GM12878 (cell line): ENCODE measurements at regions not wholly inside any gene's neighbourhood (a gene's known extent, or its start where the extent isn't known, plus 50 kb on each side); places are given as distances from the start of the nearest gene placed in this dataset.

Experiments
- ATAC-seq: fragments of 200-7000 bp; cut with Tn5 transposase; 3 replicates; pipeline ENCODE4 v1.9.1; 2020; ENCODE audit warnings: mild to moderate bottlenecking, moderate library complexity
- BruUV-seq: library from RNA; stranded (reverse); fragments of 400-500 nt; replicated peaks from 2 replicates; lab custom pipeline; 2021; lab: Mats Ljungman, UMichigan
- CTCF ChIA-PET: fragments of 300-600 bp; sonication (Branson Sonifier 250); formaldehyde crosslinking; extraction: SDS; loops from one replicate; lab custom pipeline; 2021; ENCODE audit warnings: inconsistent platforms; lab: Yijun Ruan, JAX
- POLR2A ChIA-PET: fragments of 350-600 bp; formaldehyde crosslinking; extraction: SDS; loops from one replicate; lab custom pipeline; 2021; ENCODE audit warnings: inconsistent platforms; lab: Charles Lee
- RAD21 ChIA-PET: fragments of 300-600 bp; sonication (Branson Sonifier 250); formaldehyde crosslinking; loops from one replicate; lab custom pipeline; 2023; ENCODE audit warnings: antibody characterized with exemption; ENCODE audit not compliant: unreplicated experiment; lab: Charles Lee
- SMC1A ChIA-PET: fragments of 300-600 bp; sonication (Branson Sonifier 250); formaldehyde crosslinking; loops from one replicate; lab custom pipeline; 2023; ENCODE audit not compliant: unreplicated experiment, uncharacterized antibody; lab: Charles Lee
- DNase-seq: peaks from one replicate; pipeline ENCODE4 v3.0.0-alpha.2; 2011; ENCODE audit warnings: low read depth, low spot score
- FAIRE-seq: peaks from 3 replicates; lab custom pipeline; 2011; peaks lifted over from hg19 to GRCh38; lab: Jason Lieb, UNC
- H2AFZ ChIP-seq: 2 replicates; pipeline ENCODE4 v1.6.0; 2011; ENCODE audit warnings: low read depth, low read length, control low read depth; ENCODE audit not compliant: control insufficient read depth
- H3K27ac ChIP-seq: 2 replicates; pipeline ENCODE4 v1.5.1; 2011; ENCODE audit warnings: control low read depth; ENCODE audit not compliant: control insufficient read depth, insufficient read depth
- H3K27me3 ChIP-seq, 2 experiments: replicated peaks in 1 of 2; 2 replicates each; pipeline versions ENCODE4 v1.6.0 to v1.6.1; 2011; ENCODE audit warnings: low read length in 1 of 2; ENCODE audit not compliant: control insufficient read depth in 2 of 2, insufficient read depth in 2 of 2
- H3K36me3 ChIP-seq, 2 experiments: 2 replicates each; pipeline ENCODE4 v1.5.1; 2011; ENCODE audit warnings: low read length in 1 of 2; ENCODE audit not compliant: control insufficient read depth in 2 of 2, insufficient read depth in 2 of 2
- H3K4me1 ChIP-seq: 2 replicates; pipeline ENCODE4 v1.6.1; 2011; ENCODE audit warnings: mild to moderate bottlenecking, low read length, moderate library complexity, mixed read lengths; ENCODE audit not compliant: control insufficient read depth, insufficient read depth
- H3K4me2 ChIP-seq: 2 replicates; pipeline ENCODE4 v1.6.0; 2011; ENCODE audit warnings: control low read depth; ENCODE audit not compliant: control insufficient read depth, insufficient read depth
- H3K4me3 ChIP-seq: fragments of 200-600 bp; sonication (generic); 2 replicates; pipeline ENCODE4 v1.5.1; 2016
- H3K79me2 ChIP-seq: 2 replicates; pipeline ENCODE4 v1.6.0; 2011; ENCODE audit warnings: low read length; ENCODE audit not compliant: control insufficient read depth, insufficient read depth
- H3K9ac ChIP-seq: 2 replicates; pipeline ENCODE4 v1.8.0; 2011; ENCODE audit warnings: low read length, control low read depth, mixed read lengths; ENCODE audit not compliant: control insufficient read depth, insufficient read depth
- H3K9me3 ChIP-seq: replicated peaks from 3 replicates; pipeline ENCODE4 v1.5.1; 2011; ENCODE audit warnings: mild to moderate bottlenecking, low read length; ENCODE audit not compliant: control insufficient read depth, insufficient read depth
- H4K20me1 ChIP-seq: 2 replicates; pipeline ENCODE4 v1.6.0; 2011; ENCODE audit not compliant: control insufficient read depth, insufficient read depth
- BCL11A ChIP-seq: IDR thresholded peaks from 2 replicates; pipeline ENCODE4 v1.6.1; 2011; ENCODE audit warnings: low read depth, low read length
- BMI1 ChIP-seq: fragments of 450-650 bp; IDR thresholded peaks from 2 replicates; pipeline ENCODE4 v1.6.1; 2016; ENCODE audit warnings: mild to moderate bottlenecking, moderate library complexity, borderline replicate concordance
- ESRRA ChIP-seq: IDR thresholded peaks from 2 replicates; pipeline ENCODE4 v1.6.1; 2012; ENCODE audit warnings: mild to moderate bottlenecking, low read length, improper control_type of control experiment
- IKZF2 ChIP-seq, 2 experiments: fragments of 450-650 bp; IDR thresholded peaks; 2 replicates each; pipeline ENCODE4 v1.6.1; 2017; ENCODE audit warnings: mild to moderate bottlenecking in 2 of 2, moderate library complexity in 2 of 2
- KDM1A ChIP-seq: fragments of 200-600 bp; sonication (generic); IDR thresholded peaks from 2 replicates; pipeline ENCODE4 v1.6.1; 2016; ENCODE audit warnings: borderline replicate concordance
- MTA3 ChIP-seq: IDR thresholded peaks from 2 replicates; pipeline ENCODE4 v1.6.1; 2012; ENCODE audit warnings: low read length, inconsistent platforms, borderline replicate concordance
- NFIC ChIP-seq: IDR thresholded peaks from 2 replicates; pipeline ENCODE4 v1.6.1; 2012; ENCODE audit warnings: low read depth, mild to moderate bottlenecking, inconsistent platforms, low read length, moderate library complexity
- SPI1 ChIP-seq: IDR thresholded peaks from 2 replicates; pipeline ENCODE4 v1.6.1; 2011; ENCODE audit warnings: low read depth, mild to moderate bottlenecking, low read length, moderate library complexity, borderline replicate concordance; ENCODE audit not compliant: insufficient read depth
- SUPT20H ChIP-seq: IDR thresholded peaks from 2 replicates; pipeline ENCODE4 v1.6.1; 2011; ENCODE audit warnings: low read depth, mild to moderate bottlenecking, low read length, moderate library complexity, borderline replicate concordance; ENCODE audit not compliant: control insufficient read depth
- WGBS: methylation state at CpG from one replicate; pipeline ENCODE4 v1.1.6; 2016; ENCODE audit warnings: low lambda C conversion rate; ENCODE audit not compliant: insufficient replicate concordance, insufficient coverage; ENCODE audit errors: missing lambda C conversion rate; 5-methylcytosine and 5-hydroxymethylcytosine counted together
- in situ Hi-C: fragments of 300-500 bp; cut with MboI; formaldehyde crosslinking; loops from 9 replicates; pipeline ENCODE4 v1.14.3; 2018; ENCODE audit warnings: mixed read lengths
- intact Hi-C: fragments of 100-400 bp; cut with micrococcal nuclease; formaldehyde crosslinking; loops from one replicate; pipeline ENCODE4 v1.14.2; 2022; ENCODE audit not compliant: unreplicated experiment
- TF ChIP-seq, protein P1 (sequence below): fragments of 450-650 bp; IDR thresholded peaks from 2 replicates; pipeline ENCODE4 v1.6.1; 2014; ENCODE audit warnings: mild to moderate bottlenecking
- TF ChIP-seq, protein P2 (sequence below): IDR thresholded peaks from 2 replicates; pipeline ENCODE4 v1.6.1; 2012; ENCODE audit warnings: low read length, inconsistent platforms
- TF ChIP-seq, protein P3 (sequence below): fragments of 450-650 bp; IDR thresholded peaks from 2 replicates; pipeline ENCODE4 v1.6.1; 2017; ENCODE audit warnings: mild to moderate bottlenecking, moderate library complexity
- TF ChIP-seq, protein P4 (sequence below): fragments of 450-650 bp; IDR thresholded peaks from 2 replicates; pipeline ENCODE4 v1.6.1; 2016; ENCODE audit warnings: mild to moderate bottlenecking, moderate library complexity, borderline replicate concordance

DNA sequence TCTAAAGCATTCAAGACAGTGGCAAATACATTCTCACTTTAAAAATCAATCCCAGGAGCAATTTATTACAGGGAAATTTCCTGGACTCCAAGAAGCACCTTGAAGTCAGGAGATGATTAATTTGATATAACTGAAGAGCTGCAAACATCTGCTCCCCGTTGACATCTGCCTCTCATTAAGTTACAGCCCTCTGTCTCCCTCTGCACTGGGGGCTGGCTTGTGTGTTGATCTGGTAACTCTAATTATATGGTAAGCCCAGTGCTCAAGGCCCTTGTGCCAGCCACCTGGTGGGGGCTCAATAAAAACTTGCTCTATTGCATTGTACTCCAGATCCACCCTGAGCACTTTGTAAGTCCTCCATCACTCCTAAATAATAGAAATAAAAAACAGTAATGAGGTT is 131.1 kb upstream of the ZNF462 start (continued):
- TF ChIP-seq, protein P1, sequence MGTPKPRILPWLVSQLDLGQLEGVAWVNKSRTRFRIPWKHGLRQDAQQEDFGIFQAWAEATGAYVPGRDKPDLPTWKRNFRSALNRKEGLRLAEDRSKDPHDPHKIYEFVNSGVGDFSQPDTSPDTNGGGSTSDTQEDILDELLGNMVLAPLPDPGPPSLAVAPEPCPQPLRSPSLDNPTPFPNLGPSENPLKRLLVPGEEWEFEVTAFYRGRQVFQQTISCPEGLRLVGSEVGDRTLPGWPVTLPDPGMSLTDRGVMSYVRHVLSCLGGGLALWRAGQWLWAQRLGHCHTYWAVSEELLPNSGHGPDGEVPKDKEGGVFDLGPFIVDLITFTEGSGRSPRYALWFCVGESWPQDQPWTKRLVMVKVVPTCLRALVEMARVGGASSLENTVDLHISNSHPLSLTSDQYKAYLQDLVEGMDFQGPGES = no peak
- no peak for TF ChIP-seq SPI1
- no peak for TF ChIP-seq BMI1
- no peak for TF ChIP-seq KDM1A
- TF ChIP-seq SUPT20H = no peak
- TF ChIP-seq, protein P2, sequence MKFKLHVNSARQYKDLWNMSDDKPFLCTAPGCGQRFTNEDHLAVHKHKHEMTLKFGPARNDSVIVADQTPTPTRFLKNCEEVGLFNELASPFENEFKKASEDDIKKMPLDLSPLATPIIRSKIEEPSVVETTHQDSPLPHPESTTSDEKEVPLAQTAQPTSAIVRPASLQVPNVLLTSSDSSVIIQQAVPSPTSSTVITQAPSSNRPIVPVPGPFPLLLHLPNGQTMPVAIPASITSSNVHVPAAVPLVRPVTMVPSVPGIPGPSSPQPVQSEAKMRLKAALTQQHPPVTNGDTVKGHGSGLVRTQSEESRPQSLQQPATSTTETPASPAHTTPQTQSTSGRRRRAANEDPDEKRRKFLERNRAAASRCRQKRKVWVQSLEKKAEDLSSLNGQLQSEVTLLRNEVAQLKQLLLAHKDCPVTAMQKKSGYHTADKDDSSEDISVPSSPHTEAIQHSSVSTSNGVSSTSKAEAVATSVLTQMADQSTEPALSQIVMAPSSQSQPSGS = no peak
- TF ChIP-seq NFIC = no peak
- TF ChIP-seq, all 136 proteins: peak for 0

DNA sequence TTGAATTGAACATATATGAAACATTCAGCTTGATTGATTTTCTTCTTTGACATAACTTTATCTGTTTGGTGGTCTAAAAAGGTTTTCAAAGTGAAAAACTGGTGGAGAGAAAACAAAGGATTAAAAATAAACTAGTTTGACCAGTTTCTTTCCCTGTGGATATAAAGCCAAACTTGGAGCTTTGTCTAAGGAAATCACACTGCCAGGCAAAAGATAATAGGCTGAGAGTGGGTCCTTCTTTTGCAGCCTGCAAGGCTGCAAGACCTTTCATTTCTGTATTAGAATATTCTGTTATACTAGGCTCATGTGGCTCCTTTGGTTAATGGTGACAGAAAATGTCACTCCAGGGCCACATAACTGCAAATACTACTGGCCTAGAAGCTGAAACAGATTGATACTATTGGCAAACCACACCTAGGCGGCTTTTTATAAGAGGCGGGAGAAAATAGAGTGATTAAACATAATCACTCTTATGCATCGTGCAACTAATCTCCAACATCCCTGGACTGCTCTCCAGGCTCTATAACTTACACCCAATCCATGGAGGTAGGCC is 129.1 kb upstream of the ZNF462 start:
- Histone ChIP-seq H3K9me3 (no peaks in the 10 kb centered on the region), H3K4me2 (no peak overlapping the region), H3K79me2 (no peaks in the 10 kb centered on the region), H2AFZ (no peak overlapping the region), H4K20me1 (no peaks in the 10 kb centered on the region), H3K27ac (no peak overlapping the region), H3K9ac (no peak overlapping the region), H3K27me3 (no peaks in the 10 kb centered on the region), H3K4me3 (no peak overlapping the region), H3K4me1 (no peaks in the 10 kb centered on the region), H3K36me3 (no peaks in the 10 kb centered on the region)
- ATAC-seq (no peak), DNase-seq (no peak), FAIRE-seq (no peak)
- POLR2A ChIA-PET = no interaction called here
- intact Hi-C loops = no loop called here
- in situ Hi-C loops = no loop called here
- CTCF ChIA-PET = interaction anchor here (0.7 to 1.1 kb wide), 2 partner anchors 17 to 470 kb away, joined by 3 read pairs; no protein-coding TSS in a partner anchor
- SMC1A ChIA-PET = interaction anchor here (1.0 to 1.3 kb wide), 2 partner anchors 10 to 21 kb away, joined by 3 read pairs; no protein-coding TSS in a partner anchor
- 58% methylated on average over 3 of the region's 3 CpGs for WGBS
- no TSS peak for BruUV-seq
- RAD21 ChIA-PET = no interaction called here
- TF ChIP-seq, protein P3, sequence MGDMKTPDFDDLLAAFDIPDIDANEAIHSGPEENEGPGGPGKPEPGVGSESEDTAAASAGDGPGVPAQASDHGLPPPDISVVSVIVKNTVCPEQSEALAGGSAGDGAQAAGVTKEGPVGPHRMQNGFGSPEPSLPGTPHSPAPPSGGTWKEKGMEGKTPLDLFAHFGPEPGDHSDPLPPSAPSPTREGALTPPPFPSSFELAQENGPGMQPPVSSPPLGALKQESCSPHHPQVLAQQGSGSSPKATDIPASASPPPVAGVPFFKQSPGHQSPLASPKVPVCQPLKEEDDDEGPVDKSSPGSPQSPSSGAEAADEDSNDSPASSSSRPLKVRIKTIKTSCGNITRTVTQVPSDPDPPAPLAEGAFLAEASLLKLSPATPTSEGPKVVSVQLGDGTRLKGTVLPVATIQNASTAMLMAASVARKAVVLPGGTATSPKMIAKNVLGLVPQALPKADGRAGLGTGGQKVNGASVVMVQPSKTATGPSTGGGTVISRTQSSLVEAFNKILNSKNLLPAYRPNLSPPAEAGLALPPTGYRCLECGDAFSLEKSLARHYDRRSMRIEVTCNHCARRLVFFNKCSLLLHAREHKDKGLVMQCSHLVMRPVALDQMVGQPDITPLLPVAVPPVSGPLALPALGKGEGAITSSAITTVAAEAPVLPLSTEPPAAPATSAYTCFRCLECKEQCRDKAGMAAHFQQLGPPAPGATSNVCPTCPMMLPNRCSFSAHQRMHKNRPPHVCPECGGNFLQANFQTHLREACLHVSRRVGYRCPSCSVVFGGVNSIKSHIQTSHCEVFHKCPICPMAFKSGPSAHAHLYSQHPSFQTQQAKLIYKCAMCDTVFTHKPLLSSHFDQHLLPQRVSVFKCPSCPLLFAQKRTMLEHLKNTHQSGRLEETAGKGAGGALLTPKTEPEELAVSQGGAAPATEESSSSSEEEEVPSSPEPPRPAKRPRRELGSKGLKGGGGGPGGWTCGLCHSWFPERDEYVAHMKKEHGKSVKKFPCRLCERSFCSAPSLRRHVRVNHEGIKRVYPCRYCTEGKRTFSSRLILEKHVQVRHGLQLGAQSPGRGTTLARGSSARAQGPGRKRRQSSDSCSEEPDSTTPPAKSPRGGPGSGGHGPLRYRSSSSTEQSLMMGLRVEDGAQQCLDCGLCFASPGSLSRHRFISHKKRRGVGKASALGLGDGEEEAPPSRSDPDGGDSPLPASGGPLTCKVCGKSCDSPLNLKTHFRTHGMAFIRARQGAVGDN = no peak
- no peak for TF ChIP-seq ESRRA
- TF ChIP-seq IKZF2 (IDR thresholded peaks at IDR 0.05) = no peak
- no peak for TF ChIP-seq BCL11A
- TF ChIP-seq MTA3 = no peak
- TF ChIP-seq, protein P4, sequence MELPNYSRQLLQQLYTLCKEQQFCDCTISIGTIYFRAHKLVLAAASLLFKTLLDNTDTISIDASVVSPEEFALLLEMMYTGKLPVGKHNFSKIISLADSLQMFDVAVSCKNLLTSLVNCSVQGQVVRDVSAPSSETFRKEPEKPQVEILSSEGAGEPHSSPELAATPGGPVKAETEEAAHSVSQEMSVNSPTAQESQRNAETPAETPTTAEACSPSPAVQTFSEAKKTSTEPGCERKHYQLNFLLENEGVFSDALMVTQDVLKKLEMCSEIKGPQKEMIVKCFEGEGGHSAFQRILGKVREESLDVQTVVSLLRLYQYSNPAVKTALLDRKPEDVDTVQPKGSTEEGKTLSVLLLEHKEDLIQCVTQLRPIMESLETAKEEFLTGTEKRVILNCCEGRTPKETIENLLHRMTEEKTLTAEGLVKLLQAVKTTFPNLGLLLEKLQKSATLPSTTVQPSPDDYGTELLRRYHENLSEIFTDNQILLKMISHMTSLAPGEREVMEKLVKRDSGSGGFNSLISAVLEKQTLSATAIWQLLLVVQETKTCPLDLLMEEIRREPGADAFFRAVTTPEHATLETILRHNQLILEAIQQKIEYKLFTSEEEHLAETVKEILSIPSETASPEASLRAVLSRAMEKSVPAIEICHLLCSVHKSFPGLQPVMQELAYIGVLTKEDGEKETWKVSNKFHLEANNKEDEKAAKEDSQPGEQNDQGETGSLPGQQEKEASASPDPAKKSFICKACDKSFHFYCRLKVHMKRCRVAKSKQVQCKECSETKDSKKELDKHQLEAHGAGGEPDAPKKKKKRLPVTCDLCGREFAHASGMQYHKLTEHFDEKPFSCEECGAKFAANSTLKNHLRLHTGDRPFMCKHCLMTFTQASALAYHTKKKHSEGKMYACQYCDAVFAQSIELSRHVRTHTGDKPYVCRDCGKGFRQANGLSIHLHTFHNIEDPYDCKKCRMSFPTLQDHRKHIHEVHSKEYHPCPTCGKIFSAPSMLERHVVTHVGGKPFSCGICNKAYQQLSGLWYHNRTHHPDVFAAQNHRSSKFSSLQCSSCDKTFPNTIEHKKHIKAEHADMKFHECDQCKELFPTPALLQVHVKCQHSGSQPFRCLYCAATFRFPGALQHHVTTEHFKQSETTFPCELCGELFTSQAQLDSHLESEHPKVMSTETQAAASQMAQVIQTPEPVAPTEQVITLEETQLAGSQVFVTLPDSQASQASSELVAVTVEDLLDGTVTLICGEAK = no peak
